ENCODE measurements at regions not wholly inside any gene's neighbourhood (a gene's known extent, or its start where the extent isn't known, plus 50 kb on each side); places are given as distances from the start of the nearest gene placed in this dataset.

- TF ChIP-seq RAD21 (IDR thresholded peaks at IDR 0.05), result no peak
- TF ChIP-seq HNF4A (conservative IDR thresholded peaks at IDR 0.05), result no peak
- TF ChIP-seq REST (IDR thresholded peaks at IDR 0.05), result no peak
- TF ChIP-seq SP1 (IDR thresholded peaks at IDR 0.05), result no peak
- TF ChIP-seq, protein P1, sequence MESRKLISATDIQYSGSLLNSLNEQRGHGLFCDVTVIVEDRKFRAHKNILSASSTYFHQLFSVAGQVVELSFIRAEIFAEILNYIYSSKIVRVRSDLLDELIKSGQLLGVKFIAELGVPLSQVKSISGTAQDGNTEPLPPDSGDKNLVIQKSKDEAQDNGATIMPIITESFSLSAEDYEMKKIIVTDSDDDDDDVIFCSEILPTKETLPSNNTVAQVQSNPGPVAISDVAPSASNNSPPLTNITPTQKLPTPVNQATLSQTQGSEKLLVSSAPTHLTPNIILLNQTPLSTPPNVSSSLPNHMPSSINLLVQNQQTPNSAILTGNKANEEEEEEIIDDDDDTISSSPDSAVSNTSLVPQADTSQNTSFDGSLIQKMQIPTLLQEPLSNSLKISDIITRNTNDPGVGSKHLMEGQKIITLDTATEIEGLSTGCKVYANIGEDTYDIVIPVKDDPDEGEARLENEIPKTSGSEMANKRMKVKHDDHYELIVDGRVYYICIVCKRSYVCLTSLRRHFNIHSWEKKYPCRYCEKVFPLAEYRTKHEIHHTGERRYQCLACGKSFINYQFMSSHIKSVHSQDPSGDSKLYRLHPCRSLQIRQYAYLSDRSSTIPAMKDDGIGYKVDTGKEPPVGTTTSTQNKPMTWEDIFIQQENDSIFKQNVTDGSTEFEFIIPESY (IDR thresholded peaks at IDR 0.05), result no peak
- TF ChIP-seq GABPA (IDR thresholded peaks at IDR 0.05 in 1 of 2, conservative IDR thresholded peaks at IDR 0.05 in 1 of 2), result no peak
- no peak for TF ChIP-seq FOXA1 (IDR thresholded peaks at IDR 0.05)
- TF ChIP-seq NR2F2 (IDR thresholded peaks at IDR 0.05), result no peak
- TF ChIP-seq, protein P2, sequence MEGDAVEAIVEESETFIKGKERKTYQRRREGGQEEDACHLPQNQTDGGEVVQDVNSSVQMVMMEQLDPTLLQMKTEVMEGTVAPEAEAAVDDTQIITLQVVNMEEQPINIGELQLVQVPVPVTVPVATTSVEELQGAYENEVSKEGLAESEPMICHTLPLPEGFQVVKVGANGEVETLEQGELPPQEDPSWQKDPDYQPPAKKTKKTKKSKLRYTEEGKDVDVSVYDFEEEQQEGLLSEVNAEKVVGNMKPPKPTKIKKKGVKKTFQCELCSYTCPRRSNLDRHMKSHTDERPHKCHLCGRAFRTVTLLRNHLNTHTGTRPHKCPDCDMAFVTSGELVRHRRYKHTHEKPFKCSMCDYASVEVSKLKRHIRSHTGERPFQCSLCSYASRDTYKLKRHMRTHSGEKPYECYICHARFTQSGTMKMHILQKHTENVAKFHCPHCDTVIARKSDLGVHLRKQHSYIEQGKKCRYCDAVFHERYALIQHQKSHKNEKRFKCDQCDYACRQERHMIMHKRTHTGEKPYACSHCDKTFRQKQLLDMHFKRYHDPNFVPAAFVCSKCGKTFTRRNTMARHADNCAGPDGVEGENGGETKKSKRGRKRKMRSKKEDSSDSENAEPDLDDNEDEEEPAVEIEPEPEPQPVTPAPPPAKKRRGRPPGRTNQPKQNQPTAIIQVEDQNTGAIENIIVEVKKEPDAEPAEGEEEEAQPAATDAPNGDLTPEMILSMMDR (IDR thresholded peaks at IDR 0.05; ENCODE audit: low read depth, low read length, missing input control), result no peak
- no peak for TF ChIP-seq EGR1 (IDR thresholded peaks at IDR 0.05; ENCODE audit: low read depth in 2 of 2)
- no peak for TF ChIP-seq YY1 (IDR thresholded peaks at IDR 0.05)
- no peak for TF ChIP-seq HNF4G (IDR thresholded peaks at IDR 0.05)
- TF ChIP-seq TAF1 (conservative IDR thresholded peaks at IDR 0.05), result no peak
- no peak overlapping the region for H3K9ac ChIP-seq (ENCODE audit: low read depth in 1 of 2, low read length in 2 of 2)
Measured at GRCh38 chr21:37967036-37967435, 50.8 kb upstream of the KCNJ6 start.

DNA sequence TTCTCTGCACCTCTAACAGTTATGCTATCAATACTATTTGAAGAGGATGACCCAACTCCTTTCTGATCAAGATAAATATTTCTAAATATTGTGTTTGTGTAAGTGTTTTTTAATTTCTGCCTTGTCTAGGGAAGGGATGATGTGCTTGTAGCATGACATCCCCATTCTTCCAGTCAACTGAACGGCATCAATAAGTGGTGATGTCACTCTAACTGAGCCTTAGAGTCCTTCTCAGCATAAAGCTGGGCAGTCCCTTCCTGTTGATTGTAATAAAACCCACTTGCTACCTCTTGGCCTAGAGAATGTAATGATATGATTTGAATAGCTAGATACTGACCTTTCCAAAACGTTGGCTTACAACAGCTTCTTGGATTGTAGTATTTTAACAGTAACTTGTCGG is 52.5 kb upstream of the KCNJ6 start:
- no peaks in the 10 kb centered on the region for H3K9me3 ChIP-seq (ENCODE audit: control insufficient read depth in 4 of 4, low read length in 3 of 4)
- H3K36me3 ChIP-seq (ENCODE audit: control insufficient read depth in 4 of 4, insufficient read depth in 3 of 4, low read depth in 1 of 4, low read length in 3 of 4), result no peaks in the 10 kb centered on the region
- H3K9ac ChIP-seq (ENCODE audit: low read depth in 1 of 2, low read length in 2 of 2), result no peak overlapping the region
- H3K4me1 ChIP-seq (ENCODE audit: control insufficient read depth in 4 of 4, insufficient read depth in 4 of 4, low read length in 3 of 4), result no peaks in the 10 kb centered on the region
- WGBS, result 77% methylated on average over 3 of the region's 3 CpGs
- no peak overlapping the region for H3K4me3 ChIP-seq (ENCODE audit: low read depth in 1 of 3, low read length in 3 of 3)
- H3K27me3 ChIP-seq (ENCODE audit: control insufficient read depth in 4 of 4, insufficient read depth in 4 of 4, low read length in 3 of 4), result peaks cover 0 to 4% (median 1%) of the 10 kb centered on the region in 4 donors
- no peak for DNase-seq (ENCODE audit: low spot score)
- H3K27ac ChIP-seq (ENCODE audit: low read depth in 1 of 2, low read length in 2 of 2), result no peak overlapping the region
- TF ChIP-seq SP1 (IDR thresholded peaks at IDR 0.05) (no peak), FOXA1 (IDR thresholded peaks at IDR 0.05) (no peak), FOXA2 (IDR thresholded peaks at IDR 0.05) (no peak), HNF4A (conservative IDR thresholded peaks at IDR 0.05) (no peak), YY1 (IDR thresholded peaks at IDR 0.05) (no peak), EGR1 (IDR thresholded peaks at IDR 0.05; ENCODE audit: low read depth in 2 of 2) (no peak), NR2F2 (IDR thresholded peaks at IDR 0.05) (no peak), TAF1 (conservative IDR thresholded peaks at IDR 0.05) (no peak), JUND (IDR thresholded peaks at IDR 0.05) (no peak), ATF3 (IDR thresholded peaks at IDR 0.05) (no peak), RXRA (IDR thresholded peaks at IDR 0.05) (no peak), RAD21 (IDR thresholded peaks at IDR 0.05) (no peak), HNF4G (IDR thresholded peaks at IDR 0.05) (no peak)
- TF ChIP-seq, protein P1 (IDR thresholded peaks at IDR 0.05), result no peak
- TF ChIP-seq, protein P2 (IDR thresholded peaks at IDR 0.05; ENCODE audit: low read depth, low read length, missing input control), result no peak

More at GRCh38 chr21:37967036-37967435, 50.8 kb upstream of the KCNJ6 start:
- no peak overlapping the region for H3K4me3 ChIP-seq (ENCODE audit: low read depth in 1 of 3, low read length in 3 of 3)
- no peaks in the 10 kb centered on the region for H3K36me3 ChIP-seq (ENCODE audit: control insufficient read depth in 4 of 4, insufficient read depth in 3 of 4, low read depth in 1 of 4, low read length in 3 of 4)
- no peaks in the 10 kb centered on the region for H3K4me1 ChIP-seq (ENCODE audit: control insufficient read depth in 4 of 4, insufficient read depth in 4 of 4, low read length in 3 of 4)
- H3K9me3 ChIP-seq (ENCODE audit: control insufficient read depth in 4 of 4, low read length in 3 of 4), result no peaks in the 10 kb centered on the region
- peaks cover 0 to 4% (median 1%) of the 10 kb centered on the region in 4 donors for H3K27me3 ChIP-seq (ENCODE audit: control insufficient read depth in 4 of 4, insufficient read depth in 4 of 4, low read length in 3 of 4)
- no peak for DNase-seq (ENCODE audit: low spot score)
- no peak overlapping the region for H3K27ac ChIP-seq (ENCODE audit: low read depth in 1 of 2, low read length in 2 of 2)
